Neuronal stem cell (in vitro differentiated cells): ENCODE measurements at regions not wholly inside any gene's neighbourhood (a gene's known extent, or its start where the extent isn't known, plus 50 kb on each side); places are given as distances from the start of the nearest gene placed in this dataset.

Source experiments
- DNase-seq: peaks from one replicate; pipeline ENCODE4 v3.0.0-alpha.2; 2013; ENCODE audit warnings: low spot score
- H2AFZ ChIP-seq: one replicate; pipeline ENCODE4 v1.6.1; 2013; ENCODE audit warnings: mild to moderate bottlenecking, low read length, inconsistent platforms
- H2AK5ac ChIP-seq: 2 replicates; pipeline ENCODE4 v1.6.1; 2013; ENCODE audit warnings: low read depth, mild to moderate bottlenecking, inconsistent platforms, low read length, moderate library complexity, mixed read lengths
- H2BK120ac ChIP-seq: 2 replicates; pipeline ENCODE4 v1.6.1; 2013; ENCODE audit warnings: low read depth, mild to moderate bottlenecking, inconsistent platforms, low read length, moderate library complexity, mixed read lengths
- H2BK12ac ChIP-seq: one replicate; pipeline ENCODE4 v1.6.1; 2013; ENCODE audit warnings: low read length, inconsistent platforms
- H2BK15ac ChIP-seq: 2 replicates; pipeline ENCODE4 v1.6.1; 2013; ENCODE audit warnings: mild to moderate bottlenecking, low read length, inconsistent platforms, mixed read lengths
- H2BK5ac ChIP-seq: one replicate; pipeline ENCODE4 v1.6.1; 2013; ENCODE audit warnings: inconsistent platforms, mild to moderate bottlenecking, low read length, moderate library complexity
- H3K14ac ChIP-seq: one replicate; pipeline ENCODE4 v1.6.1; 2013; ENCODE audit warnings: low read length, inconsistent platforms
- H3K18ac ChIP-seq: 2 replicates; pipeline ENCODE4 v1.6.1; 2013; ENCODE audit warnings: low read length, inconsistent platforms
- H3K23ac ChIP-seq: 2 replicates; pipeline ENCODE4 v1.6.1; 2013; ENCODE audit warnings: low read depth, mild to moderate bottlenecking, mixed read lengths, low read length, inconsistent platforms; ENCODE audit not compliant: poor library complexity
- H3K27ac ChIP-seq: replicated peaks from 3 replicates; pipeline ENCODE4 v1.5.1; 2013; ENCODE audit warnings: low read length, inconsistent platforms
- H3K27me3 ChIP-seq, 3 experiments: 2 replicates each; pipeline ENCODE4 v1.6.1; 2013; ENCODE audit warnings: low read length in 3 of 3, mild to moderate bottlenecking in 2 of 3, inconsistent platforms in 1 of 3, low read depth in 1 of 3, mixed read lengths in 1 of 3, moderate library complexity in 1 of 3; ENCODE audit not compliant: control insufficient read depth in 3 of 3, insufficient read depth in 3 of 3
- H3K36me3 ChIP-seq, 2 donors: replicated peaks in 1 of 2; 2 replicates each; pipeline ENCODE4 v1.6.1; 2013; ENCODE audit warnings: low read length in 2 of 2; ENCODE audit not compliant: control insufficient read depth in 2 of 2, insufficient read depth in 2 of 2
- H3K4ac ChIP-seq: 2 replicates; pipeline ENCODE4 v1.6.1; 2013; ENCODE audit warnings: inconsistent platforms, mild to moderate bottlenecking, low read length, moderate library complexity
- H3K4me1 ChIP-seq, 2 donors: 1 replicate in 1 of 2; 2 replicates in 1 of 2; pipeline ENCODE4 v1.6.1; 2013; ENCODE audit warnings: low read length in 2 of 2, low read depth in 1 of 2; ENCODE audit not compliant: control insufficient read depth in 2 of 2, insufficient read depth in 1 of 2
- H3K4me2 ChIP-seq: one replicate; pipeline ENCODE4 v1.6.1; 2013; ENCODE audit warnings: mild to moderate bottlenecking, low read length, inconsistent platforms; ENCODE audit not compliant: insufficient read depth, poor library complexity, severe bottlenecking
- H3K4me3 ChIP-seq, 2 donors: 2 replicates each; pipeline ENCODE4 v1.5.1; 2013; ENCODE audit warnings: low read length in 2 of 2, mild to moderate bottlenecking in 2 of 2, inconsistent platforms in 1 of 2, moderate library complexity in 1 of 2
- H3K79me1 ChIP-seq: one replicate; pipeline ENCODE4 v1.6.1; 2013; ENCODE audit warnings: low read depth, mild to moderate bottlenecking, inconsistent platforms, low read length, moderate library complexity
- H3K9ac ChIP-seq: one replicate; pipeline ENCODE4 v1.6.1; 2013; ENCODE audit warnings: mild to moderate bottlenecking, low read depth, low read length, inconsistent platforms; ENCODE audit not compliant: poor library complexity
- H3K9me3 ChIP-seq, 2 donors: replicated peaks in 1 of 2; 2 replicates each; pipeline versions ENCODE3 to v1.6.1; 2013; ENCODE audit warnings: low read length in 2 of 2, mild to moderate bottlenecking in 2 of 2, inconsistent platforms in 1 of 2, low read depth in 1 of 2, mixed read lengths in 1 of 2, moderate library complexity in 1 of 2; ENCODE audit not compliant: control insufficient read depth in 2 of 2, insufficient read depth in 1 of 2
- H4K8ac ChIP-seq: one replicate; pipeline ENCODE4 v1.6.1; 2013; ENCODE audit warnings: low read depth, mild to moderate bottlenecking, inconsistent platforms, low read length, moderate library complexity
- H4K91ac ChIP-seq: one replicate; pipeline ENCODE4 v1.6.1; 2013; ENCODE audit warnings: low read length, low read depth, mild to moderate bottlenecking, inconsistent platforms; ENCODE audit not compliant: poor library complexity
- WGBS, 2 donors: extraction: QIAGEN DNeasy Blood & Tissue Kit; methylation state at CpG; one replicate each; pipeline ENCODE4 v1.1.7; 2013; ENCODE audit warnings: missing lambda C conversion rate in 2 of 2, mixed read lengths in 1 of 2; ENCODE audit not compliant: insufficient read length in 2 of 2, insufficient replicate concordance in 1 of 2; ENCODE audit errors: extremely low coverage in 2 of 2; 5-methylcytosine and 5-hydroxymethylcytosine counted together

- no peak overlapping the region for H2AFZ ChIP-seq
- H3K14ac ChIP-seq, result no peak overlapping the region
- H3K4me3 ChIP-seq, result no peak overlapping the region
- no peak overlapping the region for H3K23ac ChIP-seq
- no peaks in the 10 kb centered on the region for H3K79me1 ChIP-seq
- no peak overlapping the region for H3K4me2 ChIP-seq
- H3K27me3 ChIP-seq, result no peaks in the 10 kb centered on the region
- no peak overlapping the region for H3K27ac ChIP-seq
- H3K4me1 ChIP-seq, result no peaks in the 10 kb centered on the region
- H3K9ac ChIP-seq, result no peak overlapping the region
- no peak overlapping the region for H3K18ac ChIP-seq
- no peaks in the 10 kb centered on the region for H3K9me3 ChIP-seq
- no CpG with 5 or more reads among the region's 1 CpG for WGBS, 2 donors
- no peak overlapping the region for H2BK5ac ChIP-seq
- H2AK5ac ChIP-seq, result no peak overlapping the region
- H3K36me3 ChIP-seq, result no peaks in the 10 kb centered on the region
- no peak overlapping the region for H3K4ac ChIP-seq
- no peak overlapping the region for H2BK12ac ChIP-seq
- no peak for DNase-seq
- no peak overlapping the region for H4K91ac ChIP-seq
- no peak overlapping the region for H4K8ac ChIP-seq
- no peak overlapping the region for H2BK15ac ChIP-seq
- H2BK120ac ChIP-seq, result no peak overlapping the region
These were observed 65.4 kb upstream of the KLHL13 start for GRCh38 chrX:118182025-118182424.

GRCh38 chrX:118182681-118183080, 66.1 kb upstream of the KLHL13 start:
- H2BK120ac ChIP-seq, result no peak overlapping the region
- no peaks in the 10 kb centered on the region for H3K9me3 ChIP-seq
- no CpG with 5 or more reads among the region's 3 CpGs for WGBS, 2 donors
- DNase-seq, result no peak
- H3K4me2 ChIP-seq, result no peak overlapping the region
- no peak overlapping the region for H2BK15ac ChIP-seq
- no peak overlapping the region for H3K9ac ChIP-seq
- no peak overlapping the region for H4K8ac ChIP-seq
- H2BK5ac ChIP-seq, result no peak overlapping the region
- no peak overlapping the region for H3K4me3 ChIP-seq
- no peak overlapping the region for H3K14ac ChIP-seq
- no peak overlapping the region for H3K27ac ChIP-seq
- no peaks in the 10 kb centered on the region for H3K36me3 ChIP-seq
- H3K27me3 ChIP-seq, result no peaks in the 10 kb centered on the region
- no peaks in the 10 kb centered on the region for H3K4me1 ChIP-seq
- no peaks in the 10 kb centered on the region for H3K79me1 ChIP-seq
- H3K23ac ChIP-seq, result no peak overlapping the region
- no peak overlapping the region for H2AFZ ChIP-seq
- no peak overlapping the region for H2BK12ac ChIP-seq
- H2AK5ac ChIP-seq, result no peak overlapping the region
- no peak overlapping the region for H4K91ac ChIP-seq
- H3K4ac ChIP-seq, result no peak overlapping the region
- no peak overlapping the region for H3K18ac ChIP-seq

GRCh38 chrX:118183606-118184005, 67.0 kb upstream of the KLHL13 start:
- Histone ChIP-seq H4K8ac (no peak overlapping the region), H4K91ac (no peak overlapping the region), H3K79me1 (no peaks in the 10 kb centered on the region), H3K27me3 (no peaks in the 10 kb centered on the region), H3K4me3 (no peak overlapping the region), H2BK120ac (no peak overlapping the region), H3K14ac (no peak overlapping the region), H3K23ac (no peak overlapping the region), H3K27ac (no peak overlapping the region), H3K9ac (no peak overlapping the region), H3K4me1 (no peaks in the 10 kb centered on the region), H3K18ac (no peak overlapping the region), H2AFZ (no peak overlapping the region), H3K36me3 (no peaks in the 10 kb centered on the region), H3K4ac (no peak overlapping the region), H3K9me3 (no peaks in the 10 kb centered on the region), H3K4me2 (no peak overlapping the region), H2BK12ac (no peak overlapping the region), H2AK5ac (no peak overlapping the region), H2BK5ac (no peak overlapping the region), H2BK15ac (no peak overlapping the region)
- WGBS, 2 donors, result no CpG with 5 or more reads among the region's 1 CpG
- no peak for DNase-seq

GRCh38 chrX:118187100-118187499, 70.5 kb upstream of the KLHL13 start:
- Histone ChIP-seq H2BK5ac (no peak overlapping the region), H2BK12ac (no peak overlapping the region), H3K4me3 (no peak overlapping the region), H3K4me1 (no peaks in the 10 kb centered on the region), H2BK15ac (no peak overlapping the region), H3K18ac (no peak overlapping the region), H3K79me1 (no peaks in the 10 kb centered on the region), H2AFZ (no peak overlapping the region), H3K9me3 (no peaks in the 10 kb centered on the region), H3K27me3 (no peaks in the 10 kb centered on the region), H2AK5ac (no peak overlapping the region), H3K4ac (no peak overlapping the region), H4K8ac (no peak overlapping the region), H4K91ac (no peak overlapping the region), H3K4me2 (no peak overlapping the region), H3K14ac (no peak overlapping the region), H3K9ac (no peak overlapping the region), H2BK120ac (no peak overlapping the region), H3K23ac (no peak overlapping the region), H3K36me3 (no peaks in the 10 kb centered on the region), H3K27ac (no peak overlapping the region)
- DNase-seq, result no peak
